ENCODE measurements at regions not wholly inside any gene's neighbourhood (a gene's known extent, or its start where the extent isn't known, plus 50 kb on each side); places are given as distances from the start of the nearest gene placed in this dataset.
"Not testable (repeated sequence)": the region's sequence is repeated elsewhere in the genome, so short reads cannot be mapped to it uniquely, and the experiment has no call there.

GRCh38 chr5:125679522-125679921, 743.7 kb upstream of the GRAMD2B start:
- WGBS, 2 donors (ENCODE audit: low coverage in 1 of 2) = 85 to 89% methylated on average over 1 of the region's 1 CpG
- TF ChIP-seq POLR2A (IDR thresholded peaks at IDR 0.05) (no peak), POLR2AphosphoS5 (IDR thresholded peaks at IDR 0.05) (no peak), EP300 (IDR thresholded peaks at IDR 0.05; ENCODE audit: low read depth) (no peak)
- TF ChIP-seq, protein P1, sequence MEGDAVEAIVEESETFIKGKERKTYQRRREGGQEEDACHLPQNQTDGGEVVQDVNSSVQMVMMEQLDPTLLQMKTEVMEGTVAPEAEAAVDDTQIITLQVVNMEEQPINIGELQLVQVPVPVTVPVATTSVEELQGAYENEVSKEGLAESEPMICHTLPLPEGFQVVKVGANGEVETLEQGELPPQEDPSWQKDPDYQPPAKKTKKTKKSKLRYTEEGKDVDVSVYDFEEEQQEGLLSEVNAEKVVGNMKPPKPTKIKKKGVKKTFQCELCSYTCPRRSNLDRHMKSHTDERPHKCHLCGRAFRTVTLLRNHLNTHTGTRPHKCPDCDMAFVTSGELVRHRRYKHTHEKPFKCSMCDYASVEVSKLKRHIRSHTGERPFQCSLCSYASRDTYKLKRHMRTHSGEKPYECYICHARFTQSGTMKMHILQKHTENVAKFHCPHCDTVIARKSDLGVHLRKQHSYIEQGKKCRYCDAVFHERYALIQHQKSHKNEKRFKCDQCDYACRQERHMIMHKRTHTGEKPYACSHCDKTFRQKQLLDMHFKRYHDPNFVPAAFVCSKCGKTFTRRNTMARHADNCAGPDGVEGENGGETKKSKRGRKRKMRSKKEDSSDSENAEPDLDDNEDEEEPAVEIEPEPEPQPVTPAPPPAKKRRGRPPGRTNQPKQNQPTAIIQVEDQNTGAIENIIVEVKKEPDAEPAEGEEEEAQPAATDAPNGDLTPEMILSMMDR (IDR thresholded peaks at IDR 0.05) = no peak
- Histone ChIP-seq H3K9me3 (no peaks in the 10 kb centered on the region), H3K4me1 (no peaks in the 10 kb centered on the region), H3K27ac (no peak overlapping the region), H3K4me3 (no peak overlapping the region), H3K27me3 (no peaks in the 10 kb centered on the region), H3K36me3 (no peaks in the 10 kb centered on the region)
- no peak for DNase-seq
- intact Hi-C loops (cut with DNase I; ENCODE audit: low total_unique reads) (no loop called here), in situ Hi-C loops (cut with MboI; ENCODE audit: low pct_ligation_motif_present in 1 of 4, low pct_unique_long_range_greater_than_20kb in 1 of 4, low sequenced_read_pairs in 3 of 4) (no loop called here)

DNA sequence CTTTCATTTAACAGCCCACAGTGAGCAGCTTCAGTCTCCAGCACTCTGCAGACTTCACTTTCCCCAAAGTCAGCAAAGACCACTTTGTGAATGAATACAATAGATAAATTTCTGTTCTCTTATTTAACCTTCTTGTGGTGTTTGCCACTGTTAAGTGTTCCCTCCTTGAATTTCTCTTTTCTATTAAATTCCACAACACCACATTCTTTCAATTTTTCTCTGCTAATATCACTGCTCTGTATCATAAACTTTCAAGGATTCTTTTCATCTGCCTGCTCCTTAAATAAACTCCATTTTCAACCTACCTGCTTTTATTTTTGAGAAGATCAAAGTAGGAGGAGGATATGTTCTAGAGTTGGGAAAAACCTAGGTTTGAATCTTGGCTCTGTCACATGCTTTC, 739.5 kb upstream of the GRAMD2B start:
- Histone ChIP-seq H3K27me3 (no peaks in the 10 kb centered on the region), H3K4me1 (no peaks in the 10 kb centered on the region), H3K36me3 (no peaks in the 10 kb centered on the region), H3K9me3 (peaks cover 0 to 3% of the 10 kb centered on the region in 2 donors), H3K27ac (no peak overlapping the region), H3K4me3 (no peak overlapping the region)
- in situ Hi-C loops (cut with MboI; ENCODE audit: low pct_ligation_motif_present in 1 of 4, low pct_unique_long_range_greater_than_20kb in 1 of 4, low sequenced_read_pairs in 3 of 4) (no loop called here), intact Hi-C loops (cut with DNase I; ENCODE audit: low total_unique reads) (no loop called here)
- no peak for DNase-seq
- TF ChIP-seq EP300 (IDR thresholded peaks at IDR 0.05; ENCODE audit: low read depth) = no peak
- no peak for TF ChIP-seq POLR2A (IDR thresholded peaks at IDR 0.05)
- no peak for TF ChIP-seq POLR2AphosphoS5 (IDR thresholded peaks at IDR 0.05)
- TF ChIP-seq, protein P1 (IDR thresholded peaks at IDR 0.05) = no peak

GRCh38 chr5:125685771-125686170, 737.4 kb upstream of the GRAMD2B start:
- in situ Hi-C loops (cut with MboI; ENCODE audit: low pct_ligation_motif_present in 1 of 4, low pct_unique_long_range_greater_than_20kb in 1 of 4, low sequenced_read_pairs in 3 of 4) = no loop called here

GRCh38 chr5:125691738-125692530, 731.3 kb upstream of the GRAMD2B start:
- WGBS, 2 donors (ENCODE audit: low coverage in 1 of 2) = 87 to 100% methylated on average over 1 to 7 of the region's 7 CpGs
- H3K36me3 ChIP-seq; H3K4me1 ChIP-seq; in situ Hi-C loops (cut with MboI; ENCODE audit: low pct_ligation_motif_present in 1 of 4, low pct_unique_long_range_greater_than_20kb in 1 of 4, low sequenced_read_pairs in 3 of 4); H3K27me3 ChIP-seq; DNase-seq; H3K27ac ChIP-seq; intact Hi-C loops (cut with DNase I; ENCODE audit: low total_unique reads); H3K4me3 ChIP-seq; H3K9me3 ChIP-seq: not testable (repeated sequence)

More at GRCh38 chr5:125685771-125686170, 737.4 kb upstream of the GRAMD2B start:
- H3K4me1 ChIP-seq = no peaks in the 10 kb centered on the region
- H3K27ac ChIP-seq = no peak overlapping the region
- H3K4me3 ChIP-seq = no peak overlapping the region
- DNase-seq = no peak
- intact Hi-C loops (cut with DNase I; ENCODE audit: low total_unique reads) = no loop called here
- TF ChIP-seq POLR2AphosphoS5 (IDR thresholded peaks at IDR 0.05) = no peak
- no peaks in the 10 kb centered on the region for H3K36me3 ChIP-seq
- H3K27me3 ChIP-seq = no peaks in the 10 kb centered on the region
- H3K9me3 ChIP-seq = peaks cover 0 to 3% of the 10 kb centered on the region in 2 donors

DNA sequence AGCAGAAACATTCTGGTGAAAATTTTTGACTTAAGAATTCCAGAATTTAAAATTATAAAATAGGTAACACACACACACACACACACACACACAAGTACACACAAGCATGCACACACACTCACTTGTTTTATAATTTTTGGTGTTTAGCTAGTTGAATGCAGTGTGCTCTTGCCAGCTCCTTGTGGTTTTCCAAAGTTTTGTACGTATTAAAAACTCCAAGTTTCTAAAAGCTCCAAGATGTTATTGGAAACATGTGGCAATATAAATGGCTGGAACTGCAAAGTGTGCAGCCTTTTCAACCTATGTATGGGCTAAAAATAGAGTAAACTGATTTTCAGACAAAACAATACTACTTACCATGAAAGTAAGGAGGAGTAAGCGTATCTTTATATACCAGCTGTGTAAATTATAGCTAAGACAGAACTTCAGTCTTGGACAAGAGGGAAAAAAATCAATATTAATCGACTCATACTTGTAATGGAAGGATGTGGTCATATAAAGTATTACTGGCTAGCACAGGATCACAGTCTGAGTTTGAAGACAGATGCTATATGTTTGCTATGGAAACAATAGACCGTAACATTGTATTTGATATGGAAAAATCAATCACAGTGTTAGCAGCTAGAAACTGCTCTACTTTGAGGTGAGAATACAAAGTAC, 727.1 kb upstream of the GRAMD2B start:
- in situ Hi-C loops (cut with MboI; ENCODE audit: low pct_ligation_motif_present in 1 of 4, low pct_unique_long_range_greater_than_20kb in 1 of 4, low sequenced_read_pairs in 3 of 4) = no loop called here
- Histone ChIP-seq H3K4me3 (no peak overlapping the region), H3K27ac (no peak overlapping the region), H3K36me3 (no peaks in the 10 kb centered on the region), H3K9me3 (no peaks in the 10 kb centered on the region), H3K27me3 (no peaks in the 10 kb centered on the region), H3K4me1 (peaks cover 4 to 38% (median 17%) of the 10 kb centered on the region in 4 donors)
- WGBS, 2 donors (ENCODE audit: low coverage in 1 of 2) = 82 to 89% methylated on average over 4 of the region's 4 CpGs
- intact Hi-C loops (cut with DNase I; ENCODE audit: low total_unique reads) = no loop called here
- no peak for DNase-seq
- TF ChIP-seq POLR2A (IDR thresholded peaks at IDR 0.05) (no peak), POLR2AphosphoS5 (IDR thresholded peaks at IDR 0.05) (no peak), EP300 (IDR thresholded peaks at IDR 0.05; ENCODE audit: low read depth) (no peak)
- TF ChIP-seq, protein P1 (IDR thresholded peaks at IDR 0.05) = no peak
